ENCODE measurements at regions not wholly inside any gene's neighbourhood (a gene's known extent, or its start where the extent isn't known, plus 50 kb on each side); places are given as distances from the start of the nearest gene placed in this dataset.

DNA sequence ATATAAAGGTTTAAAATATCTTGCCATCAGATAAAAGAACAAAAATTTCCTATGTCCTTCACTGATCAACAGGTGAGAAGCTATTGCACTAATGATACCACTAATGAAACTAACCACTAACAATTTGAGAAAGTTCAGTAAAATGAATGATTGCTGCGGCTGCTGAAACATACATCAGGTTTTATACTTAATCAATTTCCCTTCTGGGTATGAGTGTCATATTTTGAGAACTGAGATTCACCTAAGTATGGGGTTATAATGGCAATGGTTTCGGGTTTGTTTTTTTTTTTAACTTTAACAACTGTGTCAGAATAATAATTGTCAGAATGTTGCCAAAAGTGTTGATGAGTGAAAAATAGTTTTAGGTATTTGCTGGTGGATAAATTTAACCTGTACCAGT lies 151.3 kb upstream of the SLC39A10 start:
- DNase-seq (ENCODE audit: low spot score) (no peak), ATAC-seq (no peak)
- intact Hi-C loops (cut with DNase I): no loop called here

DNA sequence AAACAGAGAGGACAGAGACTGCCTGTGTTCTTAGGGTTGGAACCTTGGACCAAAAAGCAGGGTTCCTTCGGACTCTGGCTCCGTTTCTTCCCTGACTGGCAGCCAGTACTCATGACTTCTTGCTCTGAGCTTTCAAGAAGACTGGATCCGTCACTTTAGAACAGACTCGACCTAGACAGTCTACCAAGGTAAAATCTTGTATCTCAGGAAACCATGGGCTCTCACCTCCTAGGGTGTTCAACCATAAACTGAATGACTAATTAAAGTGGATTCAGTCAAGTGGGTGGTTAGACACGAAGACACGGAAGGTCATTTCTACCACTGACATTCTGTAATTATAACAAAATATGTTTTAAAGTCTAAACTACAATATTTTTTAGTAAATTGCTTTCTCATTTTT lies 153.8 kb upstream of the SLC39A10 start:
- intact Hi-C loops (cut with DNase I): no loop called here
- DNase-seq (ENCODE audit: low spot score) (no peak), ATAC-seq (no peak)

DNA sequence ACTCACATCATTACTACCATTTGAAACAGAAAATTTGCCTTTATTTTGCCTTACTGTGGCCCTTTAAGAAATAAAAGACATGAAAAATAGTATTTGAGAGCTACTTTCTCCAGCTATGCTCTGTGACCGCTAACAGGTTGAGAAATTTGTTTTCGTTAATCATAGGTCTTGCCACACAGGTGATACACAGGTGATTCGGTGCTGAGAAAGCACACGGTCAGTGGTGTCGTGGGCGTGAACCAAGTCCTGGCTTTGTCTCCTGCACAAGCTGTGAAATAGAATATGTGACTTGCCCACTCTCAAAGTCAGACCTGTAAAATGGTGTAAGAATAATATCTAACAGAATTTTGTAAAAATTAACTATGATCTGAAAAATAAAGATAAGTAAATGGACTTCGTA lies 155.3 kb upstream of the SLC39A10 start:
- no peak for DNase-seq (ENCODE audit: low spot score)
- intact Hi-C loops (cut with DNase I): no loop called here
- no peak for ATAC-seq

DNA sequence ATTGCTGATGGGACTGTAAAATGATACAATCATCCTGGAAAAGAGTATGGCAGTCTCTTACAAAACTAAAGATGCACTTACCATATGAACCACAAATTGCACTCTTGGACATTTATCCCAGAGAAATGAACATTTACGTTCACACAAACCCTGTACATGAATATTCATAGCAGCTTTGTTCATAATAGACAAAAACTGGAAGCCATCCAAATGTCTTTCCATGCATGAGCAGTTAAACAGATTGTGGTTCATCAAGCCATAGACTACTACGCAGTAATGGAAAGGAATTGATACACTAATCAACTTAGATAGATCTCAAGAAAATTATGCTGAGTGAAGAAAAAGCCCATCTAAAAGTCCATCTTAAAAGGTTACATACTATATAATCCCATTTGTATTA lies 156.1 kb upstream of the SLC39A10 start:
- intact Hi-C loops (cut with DNase I): no loop called here
- ATAC-seq (no peak), DNase-seq (ENCODE audit: low spot score) (no peak)

DNA sequence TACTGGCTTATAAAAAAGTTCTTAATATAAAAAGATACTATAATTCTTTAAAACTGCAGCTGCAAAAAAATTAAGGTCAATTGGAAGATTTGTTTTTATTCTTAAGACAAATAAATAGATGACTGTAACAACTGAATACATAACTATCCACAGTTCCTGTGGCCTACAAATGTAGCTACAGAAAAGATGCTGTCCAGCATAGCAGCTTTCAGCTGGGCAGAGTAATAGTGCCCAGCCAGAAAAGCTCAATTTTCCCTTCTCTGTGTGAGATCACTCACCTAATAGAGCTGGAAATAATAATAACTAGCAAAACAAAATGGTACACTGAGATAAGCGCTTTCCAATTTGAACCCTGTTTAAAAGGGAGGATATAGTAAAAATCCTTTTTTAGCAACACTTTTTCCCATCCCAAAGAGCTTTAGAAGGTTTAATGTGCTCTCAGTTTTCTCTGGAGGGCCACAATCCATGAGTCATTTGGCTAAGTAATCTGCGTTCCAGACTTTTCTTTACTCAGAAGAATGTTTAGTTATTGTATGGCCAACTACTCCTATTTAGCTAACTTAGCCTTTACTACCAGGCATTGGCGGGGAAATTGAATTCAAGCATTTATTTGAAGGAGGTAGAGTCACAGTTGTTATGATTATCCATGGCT lies 158.1 kb upstream of the SLC39A10 start:
- DNase-seq (ENCODE audit: low spot score) (no peak), ATAC-seq (no peak)
- intact Hi-C loops (cut with DNase I): no loop called here

DNA sequence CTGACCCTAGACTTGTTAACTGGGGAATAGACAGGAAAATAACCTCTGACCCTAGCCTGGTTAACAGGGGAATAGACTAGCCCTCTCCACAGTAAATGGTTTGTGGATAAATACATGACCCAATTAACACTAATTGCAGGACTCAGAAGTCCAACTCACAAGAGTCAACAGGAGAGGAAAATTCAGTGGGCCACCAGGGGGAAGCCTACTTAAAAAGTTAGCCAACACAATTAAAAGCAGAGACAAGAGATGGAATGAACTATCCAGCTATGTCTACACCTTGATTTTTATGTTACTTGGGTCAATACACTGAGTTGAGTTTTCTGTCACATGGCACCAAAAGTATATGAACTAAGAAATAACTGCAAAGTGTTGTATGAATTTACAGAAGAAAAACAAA lies 158.8 kb upstream of the SLC39A10 start:
- ATAC-seq (no peak), DNase-seq (ENCODE audit: low spot score) (no peak)
- intact Hi-C loops (cut with DNase I): no loop called here

DNA sequence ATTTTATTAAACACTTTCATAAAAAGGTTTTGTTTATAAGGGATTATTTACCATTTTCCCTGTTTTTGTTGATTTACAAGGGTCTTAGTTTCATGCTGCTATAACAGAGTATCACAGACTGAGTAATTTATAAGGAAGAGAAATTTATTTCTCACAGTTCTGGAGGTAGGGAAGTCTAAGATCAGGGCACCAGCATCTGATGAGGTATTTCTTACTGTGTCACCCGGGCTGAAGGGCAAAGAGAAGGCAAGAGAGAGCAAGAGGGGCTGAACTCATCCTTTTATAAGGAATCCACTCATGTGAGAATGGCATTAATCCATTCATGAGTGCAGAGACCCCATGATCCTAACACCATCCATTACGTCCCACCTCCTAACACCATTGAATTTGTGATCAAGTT lies 160.0 kb upstream of the SLC39A10 start:
- intact Hi-C loops (cut with DNase I): no loop called here
- ATAC-seq (no peak), DNase-seq (ENCODE audit: low spot score) (no peak)

DNA sequence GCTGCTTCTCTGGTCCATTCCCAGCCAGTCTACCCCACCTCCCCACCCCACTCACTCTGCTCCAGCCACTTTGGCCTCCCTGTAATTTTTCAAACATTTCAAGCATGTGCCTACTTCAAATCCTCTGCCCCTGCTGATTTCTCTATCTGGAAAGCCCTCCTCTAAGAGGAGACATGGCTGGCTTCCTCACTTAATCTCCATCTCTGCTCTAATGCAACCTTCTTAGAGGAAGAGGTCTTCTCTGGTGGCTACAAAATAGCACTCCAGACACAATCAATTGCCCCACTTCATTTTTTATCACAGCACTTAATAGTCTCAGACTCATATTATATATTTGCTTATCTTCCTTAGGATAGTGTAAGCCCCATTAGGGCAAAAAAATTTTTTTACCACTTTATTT lies 161.1 kb upstream of the SLC39A10 start:
- intact Hi-C loops (cut with DNase I): no loop called here
- ATAC-seq: no peak
- no peak for DNase-seq (ENCODE audit: low spot score)

DNA sequence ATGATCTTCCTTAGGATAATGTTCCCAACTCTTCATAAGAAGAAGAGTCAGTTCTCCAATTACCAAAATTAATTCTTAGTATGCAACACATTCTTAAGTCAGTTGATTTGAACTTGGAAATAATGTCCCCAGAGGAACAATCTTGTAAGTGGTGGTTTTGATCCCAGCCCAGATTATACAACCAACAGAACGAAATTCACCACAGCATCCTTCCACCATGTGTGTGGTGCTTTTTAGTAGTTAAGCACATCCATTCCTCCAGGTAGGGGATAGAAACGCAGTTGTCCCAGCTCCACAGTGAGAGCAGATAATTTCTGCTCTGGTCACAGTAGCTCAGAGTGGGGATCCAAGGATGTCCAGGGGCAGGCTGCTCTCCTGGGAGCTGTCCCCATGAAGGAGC lies 161.7 kb upstream of the SLC39A10 start:
- intact Hi-C loops (cut with DNase I): no loop called here
- DNase-seq (ENCODE audit: low spot score): no peak
- no peak for ATAC-seq

DNA sequence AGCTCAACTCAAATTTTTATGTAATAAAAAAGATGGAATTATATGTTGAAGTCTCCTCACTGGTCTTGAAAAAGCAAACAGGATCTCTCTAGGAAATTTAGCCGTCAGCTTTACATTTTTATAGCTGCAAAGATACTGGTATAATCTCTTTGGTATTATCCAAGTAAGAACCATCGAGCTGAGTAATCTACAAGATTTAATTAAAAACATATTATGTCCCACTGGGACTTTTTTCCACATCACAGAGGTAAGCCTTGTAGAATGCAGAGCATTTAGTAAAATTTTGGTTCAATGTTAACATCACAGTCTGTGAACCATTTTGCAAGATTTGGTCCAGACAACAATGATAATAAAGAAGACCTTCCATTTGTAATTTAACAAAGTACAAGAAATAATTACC lies 162.6 kb upstream of the SLC39A10 start:
- ATAC-seq: no peak

DNA sequence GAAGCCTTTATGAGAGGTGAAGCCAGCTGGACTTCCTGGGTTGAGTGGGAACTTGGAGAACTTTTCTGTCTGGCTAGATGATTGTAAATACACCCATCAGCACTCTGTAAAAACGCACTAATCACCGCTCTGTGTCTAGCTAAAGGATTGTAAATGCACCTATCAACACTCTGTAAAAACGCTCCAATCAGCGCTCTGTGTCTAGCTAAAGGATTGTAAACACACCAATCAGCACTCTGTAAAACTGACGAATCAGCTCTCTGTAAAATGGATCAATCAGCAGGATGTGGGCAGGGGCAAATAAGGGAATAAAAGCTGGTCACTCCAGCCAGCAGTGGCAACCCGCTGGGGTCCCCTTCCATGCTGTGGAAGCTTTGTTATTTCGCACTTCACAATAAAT lies 163.6 kb upstream of the SLC39A10 start:
- intact Hi-C loops (cut with DNase I): no loop called here
- ATAC-seq (no peak), DNase-seq (ENCODE audit: low spot score) (no peak)

More for the DNA sequence above, 162.6 kb upstream of the SLC39A10 start:
- DNase-seq (ENCODE audit: low spot score): no peak
- intact Hi-C loops (cut with DNase I): no loop called here

DNA sequence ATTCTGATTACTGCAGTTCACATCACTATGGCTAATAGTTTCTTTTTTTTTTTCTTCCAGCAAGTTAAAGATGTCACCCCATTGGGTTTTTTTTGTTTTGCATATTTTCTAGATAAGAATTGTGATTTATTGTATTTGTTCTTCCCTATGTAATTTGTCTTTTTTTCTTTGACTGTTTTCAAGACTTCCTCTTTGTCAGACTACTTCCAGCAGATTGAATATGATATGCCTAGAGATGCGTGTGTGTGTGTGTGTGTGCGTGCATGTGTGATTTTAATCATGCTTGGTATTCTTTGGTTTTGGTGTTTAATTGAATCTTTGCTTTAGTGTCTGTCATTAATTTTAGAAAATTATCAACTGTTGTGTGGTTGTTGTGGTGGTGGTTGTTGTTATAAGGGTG lies 166.7 kb upstream of the SLC39A10 start:
- intact Hi-C loops (cut with DNase I): no loop called here
- no peak for DNase-seq (ENCODE audit: low spot score)
- ATAC-seq: no peak

DNA sequence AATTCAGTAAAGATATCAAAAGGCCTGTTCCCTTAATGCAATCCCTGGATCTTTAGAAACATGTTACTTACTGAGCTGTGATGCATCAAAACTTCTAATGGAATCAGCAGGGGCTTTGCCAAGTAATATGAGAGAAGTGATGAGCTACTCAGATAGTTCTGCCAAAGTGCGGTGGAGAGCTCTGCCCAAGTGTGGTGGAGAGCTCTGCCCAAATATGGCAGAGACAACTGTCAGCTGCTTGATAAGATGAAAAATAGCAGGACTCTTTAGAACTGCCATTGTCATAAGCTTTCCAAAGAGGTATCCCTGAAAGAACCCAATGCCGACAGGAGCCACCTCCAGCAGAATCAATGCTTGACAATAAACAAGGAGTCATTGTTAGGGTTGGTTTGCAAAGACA lies 167.9 kb upstream of the SLC39A10 start:
- DNase-seq (ENCODE audit: low spot score) (no peak), ATAC-seq (no peak)
- intact Hi-C loops (cut with DNase I): no loop called here

DNA sequence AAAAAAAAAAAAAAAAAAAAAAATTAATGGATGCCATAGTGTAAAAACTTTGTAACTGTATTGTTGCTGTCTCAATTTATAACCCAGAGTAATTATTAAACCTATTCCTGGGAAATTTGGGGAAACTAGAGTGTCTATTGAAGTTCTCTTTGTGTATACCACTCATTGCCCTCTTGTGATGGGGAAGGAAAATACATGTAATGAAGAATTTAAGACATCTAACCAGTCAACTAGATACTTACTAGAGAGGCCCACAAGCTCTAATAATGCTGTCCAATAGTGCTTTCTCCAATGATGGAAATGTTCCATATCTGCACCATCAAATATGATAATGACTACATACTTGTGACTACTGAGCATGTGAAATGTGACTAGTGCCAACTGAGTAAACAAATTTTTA lies 168.5 kb upstream of the SLC39A10 start:
- no peak for DNase-seq (ENCODE audit: low spot score)
- intact Hi-C loops (cut with DNase I): no loop called here
- ATAC-seq: no peak

DNA sequence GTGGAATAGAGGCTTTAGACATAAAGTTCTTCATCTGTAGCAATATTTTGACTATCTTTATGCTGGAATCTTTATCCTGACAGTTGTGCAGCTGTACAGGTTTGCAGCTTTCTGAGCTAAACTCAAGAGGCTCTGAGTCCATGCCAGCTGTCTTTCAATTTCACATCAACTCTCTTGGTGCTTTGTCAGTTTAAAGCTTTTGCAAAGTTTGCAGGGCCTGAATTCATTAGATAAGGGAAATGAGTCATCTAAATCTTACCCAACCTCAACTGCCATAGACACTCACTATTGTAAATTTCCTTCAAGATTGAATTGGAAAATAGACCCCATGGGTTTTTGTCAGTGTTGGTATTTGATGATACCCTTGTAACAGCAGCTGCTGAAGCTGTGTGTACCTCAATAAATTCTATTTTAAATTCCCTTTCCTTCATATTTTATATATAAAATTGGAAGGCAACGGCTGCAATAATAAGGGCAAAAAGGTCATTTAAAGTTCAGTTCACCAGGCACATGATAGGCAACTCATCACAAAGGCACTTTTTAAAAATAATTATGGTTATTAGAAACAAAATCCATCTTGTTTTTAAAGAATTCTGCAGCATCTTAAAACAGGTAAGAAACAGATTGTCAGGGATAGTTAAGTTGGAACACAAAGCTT lies 169.9 kb upstream of the SLC39A10 start:
- DNase-seq (ENCODE audit: low spot score) (no peak), ATAC-seq (no peak)
- intact Hi-C loops (cut with DNase I): no loop called here

DNA sequence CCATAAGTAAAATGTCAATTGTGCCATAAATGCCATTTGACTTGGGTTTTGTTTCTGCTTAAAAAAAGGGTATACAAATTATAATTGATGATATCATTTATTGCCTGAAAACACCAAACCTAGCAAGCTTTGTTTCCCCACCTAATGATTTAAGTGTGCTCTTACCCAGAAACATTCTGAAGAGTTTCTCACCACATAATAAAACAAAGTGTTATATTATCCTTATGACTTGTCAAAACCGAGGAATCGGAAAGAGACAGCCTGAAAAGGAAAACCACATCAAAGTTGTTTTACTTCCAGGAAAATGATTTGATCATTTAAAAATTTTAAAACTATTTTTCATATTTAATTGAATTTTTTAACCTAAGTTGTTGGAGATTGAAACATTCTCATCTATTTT lies 170.5 kb upstream of the SLC39A10 start:
- DNase-seq (ENCODE audit: low spot score): no peak
- ATAC-seq: no peak
- intact Hi-C loops (cut with DNase I): no loop called here

DNA sequence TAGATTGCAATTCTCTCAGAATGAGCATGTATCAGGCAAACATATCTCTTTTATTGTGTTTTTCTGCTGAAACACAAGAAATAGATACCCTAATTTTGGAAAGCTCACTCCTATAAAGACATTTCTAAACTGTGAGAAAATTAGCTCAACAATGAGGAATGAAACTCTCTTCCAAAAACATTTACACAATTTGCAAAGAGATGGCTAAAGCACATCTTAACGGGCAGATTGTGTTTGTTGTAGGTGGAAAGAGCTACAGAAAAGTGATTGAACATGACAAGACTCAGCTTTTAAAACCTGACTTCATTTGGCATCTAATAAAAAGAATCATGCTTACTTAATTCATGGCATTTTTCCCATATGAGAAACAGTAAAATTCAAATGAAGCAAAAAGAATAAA lies 175.0 kb upstream of the SLC39A10 start:
- DNase-seq (ENCODE audit: low spot score) (no peak), ATAC-seq (no peak)
- intact Hi-C loops (cut with DNase I): no loop called here

DNA sequence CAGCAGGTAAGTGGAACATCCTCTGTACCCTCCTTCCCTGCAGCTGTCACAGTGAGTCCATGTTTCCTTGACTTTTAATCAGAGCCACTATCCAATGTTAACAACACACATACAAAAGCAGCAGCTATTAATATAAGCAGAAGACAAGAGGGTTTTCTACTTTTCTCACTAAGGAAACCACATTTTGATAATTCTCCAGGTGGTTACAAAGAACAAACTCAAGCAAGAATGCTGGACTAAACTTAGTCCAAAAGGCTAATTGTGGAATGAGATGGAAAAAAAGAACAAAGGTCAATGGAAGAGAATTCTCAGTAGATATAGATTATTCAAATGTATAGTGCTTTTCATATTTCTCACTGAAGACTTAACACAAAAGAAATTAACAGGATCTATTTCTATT lies 176.9 kb upstream of the SLC39A10 start:
- intact Hi-C loops (cut with DNase I): no loop called here
- DNase-seq (ENCODE audit: low spot score): no peak
- no peak for ATAC-seq

DNA sequence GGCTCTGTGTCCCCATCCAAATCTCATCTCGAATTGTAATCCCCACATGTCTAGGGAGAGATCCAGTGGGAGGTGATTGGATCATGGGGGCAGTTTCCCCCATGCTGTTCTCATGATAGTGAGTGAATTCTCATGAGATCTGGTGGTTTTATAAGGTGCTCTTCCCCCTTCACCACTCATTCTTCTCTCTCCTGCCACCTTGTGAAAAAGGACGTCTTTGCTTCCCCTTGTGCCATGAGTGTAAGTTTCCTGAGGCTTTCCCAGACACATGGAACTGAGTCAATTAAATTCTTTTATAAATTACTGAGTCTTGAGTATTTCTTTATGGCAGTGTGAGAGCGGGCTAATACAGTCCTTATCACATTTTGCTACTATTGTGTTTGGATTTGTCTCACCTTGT lies 177.6 kb upstream of the SLC39A10 start:
- no peak for ATAC-seq
- intact Hi-C loops (cut with DNase I): no loop called here
- DNase-seq (ENCODE audit: low spot score): no peak

DNA sequence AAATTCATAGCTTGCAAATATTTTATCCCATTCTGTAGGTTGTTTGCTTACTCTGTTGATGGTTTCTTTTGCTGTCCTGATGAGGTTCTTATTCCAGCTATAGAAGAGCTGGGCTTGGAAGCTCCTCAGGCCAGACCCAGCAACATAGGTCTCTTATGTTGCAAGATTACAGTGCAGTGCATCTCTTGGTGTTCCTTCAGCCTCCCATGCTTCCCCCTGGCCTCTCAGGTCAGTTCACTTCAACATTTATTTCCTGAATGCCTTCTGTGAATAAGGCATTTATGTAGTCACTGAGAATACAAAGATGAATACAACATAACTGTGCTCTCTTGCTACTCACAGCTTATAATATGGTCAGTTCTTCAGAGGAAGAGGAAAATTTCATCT lies 179.0 kb upstream of the SLC39A10 start:
- DNase-seq (ENCODE audit: low spot score) (no peak), ATAC-seq (no peak)
- intact Hi-C loops (cut with DNase I): no loop called here

DNA sequence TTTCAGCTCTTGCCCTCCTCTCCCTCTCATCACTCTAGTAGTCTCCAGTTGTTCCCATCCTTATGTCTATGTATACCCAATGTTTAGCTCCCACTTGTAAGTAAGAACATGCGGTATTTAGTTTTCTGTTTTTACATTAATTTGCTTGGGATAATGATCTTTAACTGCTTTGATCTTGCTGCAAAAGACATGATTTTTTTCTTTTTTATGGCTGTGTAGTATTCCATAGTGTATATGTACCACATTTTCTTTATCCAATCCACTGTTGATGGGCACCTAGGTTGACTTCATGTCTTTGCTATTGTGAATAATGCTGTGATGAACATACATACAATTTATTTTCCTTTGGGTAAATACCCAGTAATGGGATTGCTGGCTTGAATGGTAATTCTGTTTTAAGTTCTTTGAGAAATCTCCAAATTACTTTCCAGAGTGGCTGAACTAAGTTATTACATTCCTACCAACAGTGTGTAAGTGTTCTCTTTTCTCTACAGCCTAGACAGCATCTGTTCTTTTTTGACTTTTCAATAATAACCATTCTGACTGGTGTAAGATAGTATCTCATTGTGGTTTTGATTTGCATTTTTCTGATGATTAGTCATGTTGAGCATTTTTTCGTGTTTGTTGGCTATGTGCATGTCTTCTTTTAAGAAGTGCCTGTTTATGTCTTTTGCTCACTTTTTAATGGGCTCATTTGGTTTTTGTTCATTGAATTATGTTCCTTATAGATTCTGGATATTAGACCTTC lies 179.6 kb upstream of the SLC39A10 start:
- DNase-seq (ENCODE audit: low spot score): no peak
- ATAC-seq: no peak
- intact Hi-C loops (cut with DNase I): no loop called here
